WTC11 (cell line): ENCODE measurements at regions not wholly inside any gene's neighbourhood (a gene's known extent, or its start where the extent isn't known, plus 50 kb on each side); places are given as distances from the start of the nearest gene placed in this dataset.

Source experiments
- ATF2 ChIP-seq: sonication (generic); formaldehyde crosslinking; IDR thresholded peaks from 2 replicates; pipeline ENCODE4 v1.8.1; 2022; ENCODE audit warnings: low read depth, missing genetic modification reagents, borderline replicate concordance
- ATF3 ChIP-seq: sonication (generic); formaldehyde crosslinking; conservative IDR thresholded peaks from 2 replicates; pipeline ENCODE4 v1.8.1; 2022; ENCODE audit warnings: mild to moderate bottlenecking, missing genetic modification reagents
- CREM ChIP-seq: sonication (generic); formaldehyde crosslinking; IDR thresholded peaks from 2 replicates; pipeline ENCODE4 v1.8.1; 2022; ENCODE audit warnings: mild to moderate bottlenecking, missing genetic modification reagents, moderate library complexity
- CTCF ChIP-seq: fragments of 200-600 bp; IDR thresholded peaks from 2 replicates; pipeline ENCODE4 v1.8.0; 2022; ENCODE audit warnings: antibody characterized with exemption
- IRF1 ChIP-seq: sonication (generic); formaldehyde crosslinking; IDR thresholded peaks from 2 replicates; pipeline ENCODE4 v1.8.0; 2023; ENCODE audit warnings: missing genetic modification reagents
- IRF2 ChIP-seq: sonication (generic); formaldehyde crosslinking; IDR thresholded peaks from 2 replicates; pipeline ENCODE4 v1.8.0; 2022; ENCODE audit warnings: low read depth, missing genetic modification reagents, borderline replicate concordance
- KAT7 ChIP-seq: sonication (generic); formaldehyde crosslinking; IDR thresholded peaks from 2 replicates; pipeline ENCODE4 v1.8.1; 2023; ENCODE audit warnings: missing genetic modification reagents, mild to moderate bottlenecking, borderline replicate concordance
- NFE2L1 ChIP-seq: sonication (generic); formaldehyde crosslinking; IDR thresholded peaks from 2 replicates; pipeline ENCODE4 v1.8.1; 2023; ENCODE audit warnings: missing genetic modification reagents
- PRDM15 ChIP-seq: sonication (generic); formaldehyde crosslinking; IDR thresholded peaks from 2 replicates; pipeline ENCODE4 v1.8.0; 2022; ENCODE audit warnings: missing genetic modification reagents

- TF ChIP-seq IRF1 (no peak), NFE2L1 (CRISPR knock-in tag) (no peak), ATF2 (CRISPR knock-in tag) (no peak), PRDM15 (no peak), CTCF (no peak), IRF2 (no peak), CREM (no peak), KAT7 (no peak), ATF3 (CRISPR knock-in tag) (no peak)
Measured at GRCh38 chr2:133789743-133790142, 221.5 kb upstream of the NCKAP5 start.
